Ishikawa (cell line): ENCODE measurements at regions not wholly inside any gene's neighbourhood (a gene's known extent, or its start where the extent isn't known, plus 50 kb on each side); places are given as distances from the start of the nearest gene placed in this dataset.

ENCODE experiments used
- CREB1 ChIP-seq: IDR thresholded peaks from 2 replicates; pipeline ENCODE4 v1.6.1; 2012; ENCODE audit warnings: low read depth
- EGR1 ChIP-seq: IDR thresholded peaks from 2 replicates; pipeline ENCODE4 v1.6.1; 2012
- EP300 ChIP-seq: IDR thresholded peaks from 2 replicates; pipeline ENCODE4 v1.6.1; 2012; ENCODE audit warnings: borderline replicate concordance
- NFIC ChIP-seq: IDR thresholded peaks from 2 replicates; pipeline ENCODE4 v1.6.1; 2012
- YY1 ChIP-seq: IDR thresholded peaks from 2 replicates; pipeline ENCODE4 v1.6.1; 2012; ENCODE audit warnings: low read depth
- TF ChIP-seq, protein P1 (sequence below): IDR thresholded peaks from 2 replicates; pipeline ENCODE4 v1.6.1; 2012
- TF ChIP-seq, protein P2 (sequence below): IDR thresholded peaks from 2 replicates; pipeline ENCODE4 v1.6.1; 2012; ENCODE audit warnings: low read depth, mild to moderate bottlenecking
- TF ChIP-seq, protein P3 (sequence below): IDR thresholded peaks from 2 replicates; pipeline ENCODE4 v1.6.1; 2012

DNA sequence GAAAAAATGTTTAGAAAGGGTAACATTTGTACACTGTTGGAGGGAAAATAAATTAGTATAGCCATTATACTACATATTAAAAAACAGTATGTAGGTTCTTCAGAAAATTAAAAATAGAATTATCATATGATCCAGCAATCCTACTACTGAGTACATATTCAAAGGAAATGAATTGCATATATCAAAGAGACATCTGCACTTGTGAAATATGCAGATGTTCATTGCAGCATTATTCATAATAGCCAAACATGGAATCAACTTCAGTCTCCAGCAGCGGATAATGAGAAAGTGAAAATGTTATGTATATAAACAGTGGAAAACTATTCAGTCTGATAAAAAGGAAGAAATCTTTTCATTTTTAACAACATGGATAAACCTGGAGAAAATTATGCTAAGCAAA is 695.5 kb downstream of the SLCO4C1 start:
- TF ChIP-seq EP300 (no peak), NFIC (no peak), EGR1 (no peak), YY1 (no peak), CREB1 (no peak)
- TF ChIP-seq, protein P1, sequence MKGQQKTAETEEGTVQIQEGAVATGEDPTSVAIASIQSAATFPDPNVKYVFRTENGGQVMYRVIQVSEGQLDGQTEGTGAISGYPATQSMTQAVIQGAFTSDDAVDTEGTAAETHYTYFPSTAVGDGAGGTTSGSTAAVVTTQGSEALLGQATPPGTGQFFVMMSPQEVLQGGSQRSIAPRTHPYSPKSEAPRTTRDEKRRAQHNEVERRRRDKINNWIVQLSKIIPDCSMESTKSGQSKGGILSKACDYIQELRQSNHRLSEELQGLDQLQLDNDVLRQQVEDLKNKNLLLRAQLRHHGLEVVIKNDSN, result no peak
- TF ChIP-seq, protein P2, sequence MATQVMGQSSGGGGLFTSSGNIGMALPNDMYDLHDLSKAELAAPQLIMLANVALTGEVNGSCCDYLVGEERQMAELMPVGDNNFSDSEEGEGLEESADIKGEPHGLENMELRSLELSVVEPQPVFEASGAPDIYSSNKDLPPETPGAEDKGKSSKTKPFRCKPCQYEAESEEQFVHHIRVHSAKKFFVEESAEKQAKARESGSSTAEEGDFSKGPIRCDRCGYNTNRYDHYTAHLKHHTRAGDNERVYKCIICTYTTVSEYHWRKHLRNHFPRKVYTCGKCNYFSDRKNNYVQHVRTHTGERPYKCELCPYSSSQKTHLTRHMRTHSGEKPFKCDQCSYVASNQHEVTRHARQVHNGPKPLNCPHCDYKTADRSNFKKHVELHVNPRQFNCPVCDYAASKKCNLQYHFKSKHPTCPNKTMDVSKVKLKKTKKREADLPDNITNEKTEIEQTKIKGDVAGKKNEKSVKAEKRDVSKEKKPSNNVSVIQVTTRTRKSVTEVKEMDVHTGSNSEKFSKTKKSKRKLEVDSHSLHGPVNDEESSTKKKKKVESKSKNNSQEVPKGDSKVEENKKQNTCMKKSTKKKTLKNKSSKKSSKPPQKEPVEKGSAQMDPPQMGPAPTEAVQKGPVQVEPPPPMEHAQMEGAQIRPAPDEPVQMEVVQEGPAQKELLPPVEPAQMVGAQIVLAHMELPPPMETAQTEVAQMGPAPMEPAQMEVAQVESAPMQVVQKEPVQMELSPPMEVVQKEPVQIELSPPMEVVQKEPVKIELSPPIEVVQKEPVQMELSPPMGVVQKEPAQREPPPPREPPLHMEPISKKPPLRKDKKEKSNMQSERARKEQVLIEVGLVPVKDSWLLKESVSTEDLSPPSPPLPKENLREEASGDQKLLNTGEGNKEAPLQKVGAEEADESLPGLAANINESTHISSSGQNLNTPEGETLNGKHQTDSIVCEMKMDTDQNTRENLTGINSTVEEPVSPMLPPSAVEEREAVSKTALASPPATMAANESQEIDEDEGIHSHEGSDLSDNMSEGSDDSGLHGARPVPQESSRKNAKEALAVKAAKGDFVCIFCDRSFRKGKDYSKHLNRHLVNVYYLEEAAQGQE, result no peak
- TF ChIP-seq, protein P3, sequence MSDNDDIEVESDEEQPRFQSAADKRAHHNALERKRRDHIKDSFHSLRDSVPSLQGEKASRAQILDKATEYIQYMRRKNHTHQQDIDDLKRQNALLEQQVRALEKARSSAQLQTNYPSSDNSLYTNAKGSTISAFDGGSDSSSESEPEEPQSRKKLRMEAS, result no peak
